HG02610 (cell line): ENCODE measurements at regions not wholly inside any gene's neighbourhood (a gene's known extent, or its start where the extent isn't known, plus 50 kb on each side); places are given as distances from the start of the nearest gene placed in this dataset.
"Not testable (repeated sequence)": the region's sequence is repeated elsewhere in the genome, so short reads cannot be mapped to it uniquely, and the experiment has no call there.

Experiments
- ATAC-seq: cut with Tn5 transposase; IDR thresholded peaks from one replicate; pipeline ENCODE4 v1.9.1; 2021; ENCODE audit warnings: mild to moderate bottlenecking, moderate library complexity; ENCODE audit not compliant: unreplicated experiment

GRCh38 chr15:66882251-66883020, 180.4 kb downstream of the SMAD6 start:
- no peak for ATAC-seq

- no peak for ATAC-seq
These were observed 181.4 kb downstream of the SMAD6 start for GRCh38 chr15:66883284-66883911.

- ATAC-seq = no peak
These were observed 181.2 kb upstream of the SMAD3 start for GRCh38 chr15:66884115-66884622.

GRCh38 chr15:66884661-66885237, 180.7 kb upstream of the SMAD3 start:
- ATAC-seq = no peak

- no peak for ATAC-seq
These were observed 180.0 kb upstream of the SMAD3 start for GRCh38 chr15:66885281-66885915.

GRCh38 chr15:66886241-66886675, 179.1 kb upstream of the SMAD3 start:
- ATAC-seq = no peak

- no peak for ATAC-seq
These were observed 178.6 kb upstream of the SMAD3 start for GRCh38 chr15:66886686-66887273.

- not testable (repeated sequence) for ATAC-seq
These were observed 176.1 kb upstream of the SMAD3 start for GRCh38 chr15:66889298-66889697.

- ATAC-seq = no peak
These were observed 173.6 kb upstream of the SMAD3 start for GRCh38 chr15:66891776-66892175.

- ATAC-seq = no peak
These were observed 172.1 kb upstream of the SMAD3 start for GRCh38 chr15:66893294-66893693.

GRCh38 chr15:66894363-66894762, 171.0 kb upstream of the SMAD3 start:
- no peak for ATAC-seq

GRCh38 chr15:66894986-66895780, 170.2 kb upstream of the SMAD3 start:
- ATAC-seq = no peak

- no peak for ATAC-seq
These were observed 169.5 kb upstream of the SMAD3 start for GRCh38 chr15:66895794-66896453.

- no peak for ATAC-seq
These were observed 168.8 kb upstream of the SMAD3 start for GRCh38 chr15:66896611-66897010.

GRCh38 chr15:66897416-66897815, 168.0 kb upstream of the SMAD3 start:
- no peak for ATAC-seq

- no peak for ATAC-seq
These were observed 167.4 kb upstream of the SMAD3 start for GRCh38 chr15:66897971-66898370.

GRCh38 chr15:66898656-66899386, 166.6 kb upstream of the SMAD3 start:
- no peak for ATAC-seq

GRCh38 chr15:66899555-66900350, 165.6 kb upstream of the SMAD3 start:
- ATAC-seq = no peak
